Activated naive CD8-positive, alpha-beta T cell treated with anti-CD3 and anti-CD28 coated beads for 36 hours (primary cell): ENCODE measurements at regions not wholly inside any gene's neighbourhood (a gene's known extent, or its start where the extent isn't known, plus 50 kb on each side); places are given as distances from the start of the nearest gene placed in this dataset.

ENCODE experiments used
- DNase-seq: peaks from one replicate; pipeline ENCODE4 v3.0.0; 2021
- H3K27ac Mint-ChIP-seq: one replicate; pipeline ENCODE4 v1.8.0; 2022; ENCODE audit warnings: mild to moderate bottlenecking, moderate library complexity, mixed read lengths
- H3K27me3 Mint-ChIP-seq: one replicate; pipeline ENCODE4 v1.8.0; 2022; ENCODE audit warnings: mild to moderate bottlenecking, mixed read lengths
- H3K36me3 Mint-ChIP-seq: one replicate; pipeline ENCODE4 v1.8.0; 2021; ENCODE audit warnings: mild to moderate bottlenecking, mixed read lengths
- H3K4me1 Mint-ChIP-seq: one replicate; pipeline ENCODE4 v1.8.0; 2021; ENCODE audit warnings: mixed read lengths
- H3K4me3 Mint-ChIP-seq: one replicate; pipeline ENCODE4 v1.8.0; 2022; ENCODE audit warnings: mild to moderate bottlenecking, moderate library complexity, mixed read lengths
- H3K9me3 Mint-ChIP-seq: one replicate; pipeline ENCODE4 v1.8.0; 2022; ENCODE audit warnings: mixed read lengths

DNA sequence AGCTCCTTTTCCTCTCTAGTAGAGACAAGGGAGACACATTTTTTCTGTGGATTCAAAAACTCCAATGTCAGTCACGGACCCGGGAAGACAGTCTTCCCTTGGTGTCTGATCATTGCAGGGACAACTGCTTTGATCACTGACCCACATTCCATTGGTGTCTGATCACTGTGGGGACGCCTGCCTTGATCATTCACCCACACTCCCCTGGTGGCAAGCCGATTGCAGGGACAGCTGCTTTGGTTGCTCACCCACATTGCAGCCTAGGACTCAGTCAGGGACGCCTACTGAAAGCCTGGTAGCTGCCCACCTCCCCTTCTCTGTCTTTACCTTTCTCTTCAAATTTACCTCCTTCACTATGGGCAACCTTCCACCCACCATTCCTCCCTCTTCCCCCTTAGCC is 206.6 kb upstream of the DUSP10 start:
- H3K9me3 Mint-ChIP-seq = peaks cover 12% of the 10 kb centered on the region
- H3K36me3 Mint-ChIP-seq = peaks cover 3% of the 10 kb centered on the region
- no peak for DNase-seq
- H3K4me1 Mint-ChIP-seq = peaks cover 3% of the 10 kb centered on the region
- no peak overlapping the region for H3K4me3 Mint-ChIP-seq
- H3K27ac Mint-ChIP-seq = no peak overlapping the region
- H3K27me3 Mint-ChIP-seq = no peaks in the 10 kb centered on the region

DNA sequence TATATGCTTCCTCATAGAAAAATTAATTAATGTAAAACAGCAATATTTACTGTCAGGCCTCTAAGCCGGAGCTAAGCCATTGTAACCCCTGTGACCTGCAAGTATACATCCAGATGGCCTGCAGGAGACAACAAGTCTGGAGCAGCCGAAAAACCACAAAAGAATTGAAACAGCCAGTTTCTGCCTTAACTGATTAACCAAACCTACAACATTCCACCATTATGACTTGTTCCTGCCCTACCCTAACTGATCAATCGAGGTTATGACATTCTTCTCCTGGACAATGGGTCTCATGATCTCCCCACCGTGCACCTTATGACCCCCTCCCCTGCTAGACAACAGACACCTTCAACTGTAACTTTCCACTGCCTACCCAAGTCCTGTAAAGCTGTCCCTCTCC is 205.8 kb upstream of the DUSP10 start:
- Mint-ChIP-seq H3K27ac (no peak overlapping the region), H3K9me3 (peaks cover 14% of the 10 kb centered on the region), H3K27me3 (no peaks in the 10 kb centered on the region), H3K36me3 (peaks cover 3% of the 10 kb centered on the region), H3K4me1 (peaks cover 3% of the 10 kb centered on the region), H3K4me3 (no peak overlapping the region)
- DNase-seq = no peak

DNA sequence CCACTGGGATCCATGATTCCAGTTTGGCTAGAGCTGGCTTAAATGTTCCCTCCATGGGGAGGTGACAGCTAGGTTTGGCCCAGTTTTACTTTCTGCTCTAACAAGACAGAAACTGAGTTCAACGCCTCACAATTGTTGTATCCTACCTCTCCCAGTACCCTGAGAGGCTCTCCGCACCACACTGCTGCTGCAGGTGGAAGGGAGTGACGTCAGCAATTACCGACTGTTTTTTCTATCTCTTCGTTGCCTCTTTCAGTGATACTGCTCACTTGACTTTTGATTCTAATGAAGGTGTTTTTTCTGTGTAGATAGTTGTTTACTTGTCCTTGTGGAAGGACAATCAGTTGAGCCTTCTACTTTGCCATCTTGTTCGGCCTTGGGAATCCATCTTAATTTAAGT is 204.9 kb upstream of the DUSP10 start:
- Mint-ChIP-seq H3K36me3 (peaks cover 3% of the 10 kb centered on the region), H3K4me1 (peaks cover 3% of the 10 kb centered on the region), H3K4me3 (no peak overlapping the region), H3K27me3 (no peaks in the 10 kb centered on the region), H3K9me3 (peaks cover 14% of the 10 kb centered on the region), H3K27ac (no peak overlapping the region)
- no peak for DNase-seq

DNA sequence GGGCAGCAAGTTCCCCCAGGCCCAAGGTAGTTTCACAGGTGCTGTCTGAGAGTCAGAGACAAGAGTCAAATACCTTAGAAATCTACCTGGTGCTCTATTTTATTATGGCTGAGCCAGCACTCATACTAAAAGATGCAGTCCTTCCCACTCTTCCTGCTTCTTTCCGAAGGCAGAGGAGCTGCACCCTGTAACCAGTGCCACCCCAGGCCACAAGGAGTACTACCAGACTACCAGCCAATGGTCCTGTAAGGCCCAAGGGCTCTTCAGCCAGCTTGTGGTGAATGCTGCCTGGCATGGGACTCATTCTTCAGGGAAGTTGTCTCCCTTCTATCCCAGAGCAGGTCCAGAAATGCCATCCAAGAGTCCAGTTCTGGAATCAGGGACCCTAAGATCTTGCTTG is 203.8 kb upstream of the DUSP10 start:
- Mint-ChIP-seq H3K27me3 (no peaks in the 10 kb centered on the region), H3K4me1 (peaks cover 3% of the 10 kb centered on the region), H3K27ac (no peak overlapping the region), H3K9me3 (peaks cover 14% of the 10 kb centered on the region), H3K36me3 (peaks cover 3% of the 10 kb centered on the region), H3K4me3 (no peak overlapping the region)
- DNase-seq = no peak

DNA sequence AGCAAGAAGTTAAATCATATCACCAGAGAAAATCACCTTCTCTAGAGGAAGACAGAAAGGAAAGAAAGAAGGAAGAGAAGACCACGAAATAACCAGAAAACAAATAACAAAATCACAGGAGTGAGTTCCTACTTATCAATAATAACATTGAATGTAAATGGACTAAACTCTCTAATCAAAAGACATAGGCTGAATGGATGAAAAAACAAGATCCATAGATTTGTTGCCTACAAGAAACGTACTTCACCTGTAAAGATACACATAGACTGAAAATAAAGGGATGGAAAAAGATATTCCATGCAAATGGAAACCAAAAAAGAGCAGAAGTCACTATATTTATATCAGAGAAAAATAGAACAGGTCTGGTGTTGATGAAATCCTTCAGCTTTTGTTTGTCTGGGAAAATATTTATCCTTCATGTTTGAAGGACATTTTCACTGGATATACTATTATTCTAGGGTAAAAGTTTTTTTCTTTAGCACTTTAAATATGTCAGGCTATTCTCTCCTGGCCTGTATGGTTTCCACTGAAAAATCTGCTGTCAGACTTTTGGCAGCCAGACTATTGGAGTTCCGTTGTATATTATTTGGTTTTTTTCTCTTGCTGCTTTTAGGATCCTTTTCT is 202.5 kb upstream of the DUSP10 start:
- DNase-seq = no peak
- Mint-ChIP-seq H3K4me3 (no peak overlapping the region), H3K27ac (no peak overlapping the region), H3K27me3 (no peaks in the 10 kb centered on the region), H3K9me3 (peaks cover 14% of the 10 kb centered on the region), H3K4me1 (peaks cover 3% of the 10 kb centered on the region), H3K36me3 (peaks cover 3% of the 10 kb centered on the region)

DNA sequence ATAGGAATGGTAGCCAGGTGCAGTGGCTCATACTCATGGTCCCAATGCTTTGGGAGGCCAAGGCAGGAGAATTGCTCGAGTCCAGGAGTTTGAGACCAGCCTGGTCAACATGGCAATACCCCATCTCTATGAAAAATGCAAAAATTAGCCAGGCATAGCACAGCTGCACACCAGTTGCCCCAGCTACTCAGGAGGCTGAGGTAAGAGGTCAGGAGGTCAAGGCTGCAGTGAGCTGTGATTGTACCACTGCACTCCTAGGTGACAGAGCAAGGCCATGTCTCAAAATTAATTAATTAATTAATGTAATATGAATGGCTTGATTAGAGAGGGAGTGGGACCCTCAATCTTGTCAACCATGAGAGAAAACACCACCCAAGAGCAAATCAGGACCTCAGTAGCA is 198.7 kb upstream of the DUSP10 start:
- no peak for DNase-seq
- Mint-ChIP-seq H3K27me3 (no peaks in the 10 kb centered on the region), H3K27ac (no peak overlapping the region), H3K4me3 (no peak overlapping the region), H3K36me3 (peaks cover 3% of the 10 kb centered on the region), H3K9me3 (peaks cover 12% of the 10 kb centered on the region), H3K4me1 (no peaks in the 10 kb centered on the region)

DNA sequence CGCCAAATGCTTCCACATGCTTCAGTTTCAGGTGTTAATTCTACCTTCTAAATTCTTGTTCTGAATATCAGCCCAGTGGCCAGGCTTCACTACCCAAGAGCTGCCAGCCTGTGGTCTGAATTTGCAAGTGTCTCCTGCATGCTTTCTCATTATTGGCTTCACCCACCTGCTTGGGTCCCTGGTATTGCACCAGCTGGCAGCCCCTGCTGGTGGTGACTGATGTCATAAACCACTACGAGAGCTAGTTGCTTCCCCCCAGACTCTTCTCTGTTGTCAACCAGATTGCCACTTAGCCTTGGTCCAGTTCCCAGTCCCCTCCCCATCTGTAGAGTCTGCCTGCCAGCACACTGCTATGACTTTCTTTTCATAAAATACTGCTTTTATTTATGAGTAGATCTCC is 197.7 kb upstream of the DUSP10 start:
- no peak overlapping the region for H3K27ac Mint-ChIP-seq
- H3K36me3 Mint-ChIP-seq = no peaks in the 10 kb centered on the region
- H3K9me3 Mint-ChIP-seq = peaks cover 6% of the 10 kb centered on the region
- H3K4me1 Mint-ChIP-seq = no peaks in the 10 kb centered on the region
- H3K4me3 Mint-ChIP-seq = no peak overlapping the region
- no peaks in the 10 kb centered on the region for H3K27me3 Mint-ChIP-seq
- DNase-seq = no peak

DNA sequence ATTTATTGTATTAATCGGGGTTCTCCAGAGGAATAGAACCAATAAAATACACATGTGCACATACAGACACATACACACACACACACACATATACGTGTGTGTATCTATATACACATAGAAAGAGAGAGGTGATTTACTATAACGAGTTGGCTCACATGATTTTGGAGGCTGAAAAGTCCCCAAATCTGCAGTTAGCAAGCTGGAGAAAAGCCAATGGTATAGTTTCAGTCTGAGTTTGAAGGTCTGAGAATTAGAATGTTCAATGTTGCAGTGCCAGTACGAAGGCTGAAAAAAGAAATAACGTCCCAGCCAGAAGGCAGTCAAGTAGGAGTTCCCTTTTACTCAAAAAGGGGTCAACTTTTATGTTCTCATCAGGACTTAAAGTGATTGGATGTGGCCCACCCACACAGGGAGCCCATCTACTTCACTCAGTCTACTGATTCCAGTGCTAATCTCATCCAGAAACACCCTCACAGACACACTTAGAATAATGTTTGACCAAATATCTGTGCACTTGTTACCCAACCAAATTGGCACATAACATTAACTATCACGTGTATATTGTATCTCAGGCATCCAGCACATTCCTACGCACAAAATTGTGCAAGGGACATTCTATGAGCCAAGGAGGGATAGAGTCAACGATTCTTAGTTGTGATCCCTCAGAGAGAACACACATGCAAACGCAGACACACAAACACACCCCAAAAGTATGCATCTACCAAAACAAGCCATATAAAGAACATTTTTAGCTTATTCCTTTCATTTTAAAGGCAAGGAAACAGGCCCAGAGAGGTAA is 195.5 kb upstream of the DUSP10 start:
- Mint-ChIP-seq H3K4me1 (no peaks in the 10 kb centered on the region), H3K36me3 (no peaks in the 10 kb centered on the region), H3K27ac (no peak overlapping the region), H3K4me3 (no peak overlapping the region), H3K27me3 (no peaks in the 10 kb centered on the region), H3K9me3 (no peaks in the 10 kb centered on the region)
- no peak for DNase-seq

DNA sequence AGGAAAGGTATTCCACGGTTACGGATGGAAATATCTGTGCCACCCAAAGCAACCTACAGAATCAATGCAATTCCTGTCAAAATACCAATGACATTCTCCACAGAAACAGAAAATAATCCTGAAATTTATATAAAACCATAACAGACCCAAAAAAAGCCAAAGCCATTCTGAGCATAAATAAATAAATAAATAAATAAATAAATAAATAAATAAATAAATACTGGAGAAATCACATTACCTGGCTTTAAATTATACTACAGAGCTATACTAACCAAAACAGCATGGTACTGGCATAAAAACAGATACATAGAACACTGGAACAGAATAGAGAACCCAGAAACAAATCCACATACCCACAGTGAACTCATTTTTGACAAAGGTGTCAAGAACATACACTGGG is 191.9 kb upstream of the DUSP10 start:
- H3K4me1 Mint-ChIP-seq = no peaks in the 10 kb centered on the region
- H3K27ac Mint-ChIP-seq = no peak overlapping the region
- no peaks in the 10 kb centered on the region for H3K27me3 Mint-ChIP-seq
- no peak for DNase-seq
- H3K9me3 Mint-ChIP-seq = peaks cover 4% of the 10 kb centered on the region
- no peaks in the 10 kb centered on the region for H3K36me3 Mint-ChIP-seq
- H3K4me3 Mint-ChIP-seq = no peak overlapping the region

DNA sequence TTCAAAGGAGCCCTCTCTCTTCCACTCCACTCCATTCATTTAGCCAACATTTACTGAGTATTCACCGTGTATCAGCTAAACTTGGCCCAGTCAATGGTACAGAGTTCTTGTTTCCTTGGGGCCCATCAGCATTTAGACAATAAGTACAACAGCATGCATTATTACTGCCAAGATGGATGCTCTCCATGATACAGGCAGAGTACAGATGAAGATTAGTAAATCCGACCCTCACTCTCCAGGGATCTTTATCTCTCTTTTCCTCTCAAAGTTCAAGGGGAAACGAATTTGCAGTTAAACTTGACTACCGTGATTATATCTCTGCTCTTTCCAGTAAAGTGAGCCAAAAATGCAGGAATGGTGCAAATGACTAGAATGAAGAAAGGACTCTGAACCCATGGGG is 184.6 kb upstream of the DUSP10 start:
- H3K9me3 Mint-ChIP-seq = peaks cover 4% of the 10 kb centered on the region
- DNase-seq = no peak
- no peaks in the 10 kb centered on the region for H3K4me1 Mint-ChIP-seq
- no peak overlapping the region for H3K4me3 Mint-ChIP-seq
- H3K27ac Mint-ChIP-seq = no peak overlapping the region
- no peaks in the 10 kb centered on the region for H3K27me3 Mint-ChIP-seq
- no peaks in the 10 kb centered on the region for H3K36me3 Mint-ChIP-seq

DNA sequence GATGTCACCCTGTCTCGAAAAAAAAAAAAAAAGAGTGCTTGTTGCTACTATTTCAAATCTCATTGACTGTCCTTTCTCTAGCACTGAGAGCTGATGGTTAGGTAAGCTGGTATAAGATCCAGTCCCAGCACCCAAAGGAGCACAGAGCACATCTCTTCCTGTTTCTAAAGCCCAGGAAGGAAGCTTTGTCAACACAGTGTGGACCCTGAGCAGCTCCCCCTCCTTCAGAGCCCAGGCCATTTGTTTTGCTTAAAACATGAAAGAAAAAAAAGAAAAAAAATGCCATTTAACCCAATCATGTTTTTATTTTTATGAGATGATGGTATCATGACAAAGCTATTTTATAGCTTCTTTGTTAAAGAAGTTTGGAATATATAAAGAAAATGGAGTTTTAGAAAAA is 184.1 kb upstream of the DUSP10 start:
- Mint-ChIP-seq H3K36me3 (no peaks in the 10 kb centered on the region), H3K27me3 (no peaks in the 10 kb centered on the region), H3K9me3 (peaks cover 4% of the 10 kb centered on the region), H3K27ac (no peak overlapping the region), H3K4me3 (no peak overlapping the region), H3K4me1 (no peaks in the 10 kb centered on the region)
- no peak for DNase-seq

DNA sequence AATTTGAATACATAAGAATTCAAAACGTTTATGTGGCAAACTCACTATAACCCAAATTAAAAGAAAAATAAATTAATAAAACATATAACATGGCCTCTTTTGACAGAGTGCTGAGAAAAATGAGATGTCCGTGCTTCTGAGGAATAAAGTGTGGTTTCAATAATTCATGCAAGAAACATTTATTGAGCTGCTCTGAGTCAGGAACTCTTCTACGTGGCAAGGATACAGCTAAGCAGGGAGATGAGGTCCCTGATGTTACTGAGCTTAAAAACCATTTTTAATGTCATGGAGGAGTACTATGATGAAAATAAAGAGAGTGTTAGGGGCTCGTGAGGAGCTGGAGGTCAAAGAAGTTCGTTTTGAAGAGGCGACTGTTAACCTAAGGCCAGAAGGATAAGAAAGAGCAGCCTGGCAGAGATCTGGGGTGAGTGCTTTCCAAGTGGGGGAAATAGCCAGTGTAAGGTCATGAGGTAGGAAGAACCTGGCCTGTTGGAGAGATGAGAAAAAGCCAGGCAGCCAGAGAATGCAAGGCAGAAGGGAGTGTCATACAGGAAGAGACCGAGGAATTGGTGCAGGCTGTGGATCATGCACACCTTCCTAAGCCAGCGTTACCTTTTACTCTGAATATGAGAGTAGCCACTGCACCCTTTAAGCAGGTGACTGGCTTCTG is 182.2 kb upstream of the DUSP10 start:
- H3K27ac Mint-ChIP-seq = no peak overlapping the region
- H3K9me3 Mint-ChIP-seq = no peaks in the 10 kb centered on the region
- H3K4me1 Mint-ChIP-seq = no peaks in the 10 kb centered on the region
- no peak for DNase-seq
- no peaks in the 10 kb centered on the region for H3K36me3 Mint-ChIP-seq
- H3K4me3 Mint-ChIP-seq = no peak overlapping the region
- no peaks in the 10 kb centered on the region for H3K27me3 Mint-ChIP-seq

DNA sequence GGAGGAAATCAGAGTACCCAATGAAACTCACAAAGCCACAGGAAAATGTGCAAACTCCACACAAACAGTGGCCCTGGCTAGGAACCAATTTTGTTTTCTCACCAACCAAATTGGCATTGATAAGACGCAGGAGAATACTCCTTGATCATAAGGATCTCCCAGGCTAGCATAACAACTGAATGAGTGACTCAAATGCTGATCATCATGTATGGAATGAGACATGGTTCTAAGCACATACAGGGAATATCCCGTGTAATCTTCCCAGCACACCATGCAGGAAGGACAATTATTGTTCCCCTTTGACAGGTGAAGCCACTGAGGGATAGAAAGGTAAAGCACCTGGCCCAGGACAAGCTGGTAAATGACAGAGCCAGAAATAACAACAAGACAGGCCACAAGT is 180.0 kb upstream of the DUSP10 start:
- no peak overlapping the region for H3K27ac Mint-ChIP-seq
- DNase-seq = no peak
- H3K36me3 Mint-ChIP-seq = no peaks in the 10 kb centered on the region
- H3K4me3 Mint-ChIP-seq = no peak overlapping the region
- H3K4me1 Mint-ChIP-seq = no peaks in the 10 kb centered on the region
- no peaks in the 10 kb centered on the region for H3K27me3 Mint-ChIP-seq
- no peaks in the 10 kb centered on the region for H3K9me3 Mint-ChIP-seq

DNA sequence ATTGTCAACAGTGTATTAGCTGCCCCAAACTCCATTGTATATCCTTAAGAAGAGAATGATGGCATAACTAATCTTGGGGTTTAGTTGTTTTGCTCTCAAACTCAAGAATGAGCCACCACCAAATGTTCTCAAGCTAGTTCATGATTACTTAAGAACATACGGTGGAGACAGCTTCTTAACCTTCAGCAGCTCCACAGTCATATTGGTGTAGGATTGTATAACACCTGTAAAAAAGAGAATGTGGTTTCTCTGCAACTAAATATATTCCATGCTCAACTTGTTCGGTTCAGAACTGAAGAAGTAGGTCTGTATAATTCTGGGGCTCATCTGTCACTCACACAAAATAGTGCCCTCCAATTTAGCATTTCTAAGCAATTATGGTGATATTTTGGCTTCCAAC is 177.9 kb upstream of the DUSP10 start:
- Mint-ChIP-seq H3K27me3 (no peaks in the 10 kb centered on the region), H3K27ac (no peak overlapping the region), H3K4me3 (no peak overlapping the region), H3K9me3 (no peaks in the 10 kb centered on the region), H3K36me3 (no peaks in the 10 kb centered on the region), H3K4me1 (peaks cover 3% of the 10 kb centered on the region)
- DNase-seq = no peak

DNA sequence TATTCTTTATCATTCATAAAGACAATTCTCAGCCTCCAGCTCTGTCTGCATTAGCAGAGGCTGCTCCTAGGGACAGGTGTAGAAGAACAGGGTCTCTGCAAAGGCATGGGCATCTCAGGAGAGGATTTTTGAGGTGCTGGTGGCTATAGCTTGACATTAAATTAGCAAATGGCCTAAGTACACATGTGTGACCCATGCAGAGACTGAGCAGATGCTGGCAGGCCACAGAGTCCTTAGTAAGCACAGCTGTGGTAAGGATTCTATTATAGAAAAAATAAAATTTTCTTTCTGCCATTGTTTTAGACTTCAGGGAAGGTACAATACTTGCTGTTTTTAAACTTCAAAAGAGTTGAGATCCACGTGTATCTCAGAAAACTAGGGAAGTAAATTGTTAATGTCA is 177.5 kb upstream of the DUSP10 start:
- H3K36me3 Mint-ChIP-seq = no peaks in the 10 kb centered on the region
- H3K9me3 Mint-ChIP-seq = no peaks in the 10 kb centered on the region

DNA sequence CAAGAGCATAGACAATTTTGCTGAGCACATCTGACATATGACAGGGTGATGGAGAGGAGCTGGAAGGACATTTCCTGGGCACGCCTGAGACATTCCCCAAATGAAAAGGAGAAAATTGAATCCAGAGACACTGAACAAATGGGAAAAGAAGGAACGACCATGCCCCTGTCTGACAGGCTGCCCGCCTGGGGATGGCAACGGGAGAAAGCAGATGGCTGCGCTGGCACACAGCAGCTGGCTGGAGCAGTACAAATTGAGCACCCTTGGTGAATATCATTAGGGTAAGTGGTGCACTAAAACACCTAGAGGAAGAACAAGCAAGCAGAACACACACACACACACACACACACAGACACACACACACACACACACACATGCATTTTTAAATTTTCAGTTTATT is 174.3 kb upstream of the DUSP10 start:
- peaks cover 15% of the 10 kb centered on the region for H3K4me1 Mint-ChIP-seq
- no peaks in the 10 kb centered on the region for H3K27me3 Mint-ChIP-seq
- H3K36me3 Mint-ChIP-seq = no peaks in the 10 kb centered on the region
- H3K27ac Mint-ChIP-seq = no peak overlapping the region
- no peak overlapping the region for H3K4me3 Mint-ChIP-seq
- no peaks in the 10 kb centered on the region for H3K9me3 Mint-ChIP-seq
- DNase-seq = no peak

More for the DNA sequence above, 177.5 kb upstream of the DUSP10 start:
- Mint-ChIP-seq H3K4me3 (no peak overlapping the region), H3K27ac (no peak overlapping the region), H3K27me3 (no peaks in the 10 kb centered on the region), H3K4me1 (peaks cover 4% of the 10 kb centered on the region)
- no peak for DNase-seq
